HG03432 (cell line): ENCODE measurements at regions not wholly inside any gene's neighbourhood (a gene's known extent, or its start where the extent isn't known, plus 50 kb on each side); places are given as distances from the start of the nearest gene placed in this dataset.

Experiments
- ATAC-seq: cut with Tn5 transposase; IDR thresholded peaks from one replicate; pipeline ENCODE4 v1.9.1; 2021; ENCODE audit warnings: mild to moderate bottlenecking, moderate library complexity; ENCODE audit not compliant: unreplicated experiment

DNA sequence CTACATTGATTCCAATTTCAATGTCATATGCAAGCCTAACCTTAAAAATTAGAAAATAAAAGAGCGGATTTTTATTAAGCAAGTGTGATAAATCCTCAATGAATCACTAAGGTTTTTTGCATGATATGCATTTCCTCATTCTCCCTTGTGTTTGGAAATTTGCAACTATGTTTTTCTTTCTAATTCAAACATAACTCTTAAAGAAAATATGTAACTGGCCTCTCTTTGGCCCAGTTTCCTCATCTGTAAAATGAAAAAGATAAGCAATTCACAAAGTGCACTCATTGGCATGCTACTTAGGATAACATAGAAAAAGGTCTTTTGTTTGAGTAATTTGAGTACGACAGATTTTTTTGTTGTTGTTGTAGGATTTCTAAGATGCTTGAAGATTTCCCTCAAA is 295.5 kb downstream of the CDH11 start:
- ATAC-seq: no peak

DNA sequence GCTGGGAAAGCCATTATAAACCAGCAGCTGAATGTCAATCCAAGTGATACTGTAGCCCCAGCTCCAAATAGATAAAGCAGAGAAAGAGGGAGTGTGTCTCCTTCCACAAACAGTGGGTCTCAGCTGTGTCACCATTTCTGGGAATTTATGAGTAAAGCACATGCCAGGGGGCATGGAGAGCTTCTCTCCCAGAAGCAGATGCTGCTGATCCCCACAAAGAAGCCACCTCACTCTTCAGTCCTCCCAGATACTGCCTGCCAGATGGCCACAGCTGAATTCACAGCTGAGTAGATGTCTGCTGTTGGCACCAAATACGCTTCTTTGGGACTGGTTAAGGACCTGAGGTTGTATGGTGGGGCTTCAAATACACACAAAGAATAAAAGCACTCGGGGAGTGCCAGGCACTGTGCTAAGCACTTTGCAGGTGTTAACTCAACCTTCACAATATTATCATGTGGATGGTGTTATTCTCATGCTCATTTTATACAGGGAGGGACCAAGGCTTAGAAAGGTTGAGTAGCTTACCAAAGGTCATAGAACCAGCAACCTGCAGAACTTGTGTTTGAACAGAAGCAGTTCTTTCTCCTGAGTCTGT is 298.3 kb downstream of the CDH11 start:
- ATAC-seq: no peak

GRCh38 chr16:64809876-64810629 is 311.8 kb downstream of the CDH11 start:
- no peak for ATAC-seq

DNA sequence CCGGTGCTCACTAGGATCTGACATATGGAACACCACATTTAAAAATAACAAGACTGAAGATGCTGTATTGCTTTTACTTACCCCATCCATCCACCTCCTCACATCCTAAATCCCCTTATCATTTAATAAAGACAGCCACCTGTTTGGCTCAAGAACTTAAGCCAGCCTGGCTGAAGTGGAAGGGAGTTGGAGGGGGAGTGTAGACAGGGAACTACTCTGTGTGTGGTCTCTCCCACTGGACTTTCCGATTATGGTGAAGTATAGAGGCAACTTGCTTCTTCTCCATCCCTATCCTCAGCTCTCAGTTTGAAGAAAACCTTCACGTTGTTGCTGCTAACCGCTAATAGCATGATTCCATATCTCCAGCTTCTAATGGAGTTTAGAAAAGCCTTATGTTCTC is 313.4 kb downstream of the CDH11 start:
- ATAC-seq: no peak

- ATAC-seq: no peak
Observed at GRCh38 chr16:64791756-64792155, 330.1 kb downstream of the CDH11 start.

GRCh38 chr16:64784635-64785034 is 337.2 kb downstream of the CDH11 start:
- no peak for ATAC-seq

- ATAC-seq: no peak
Observed at GRCh38 chr16:64782484-64782883, 339.4 kb downstream of the CDH11 start.

- ATAC-seq: no peak
Observed at GRCh38 chr16:64780445-64780844, 341.4 kb downstream of the CDH11 start.

- ATAC-seq: no peak
Observed at GRCh38 chr16:64778777-64779176, 343.1 kb downstream of the CDH11 start.

GRCh38 chr16:64773638-64774037 is 348.2 kb downstream of the CDH11 start:
- ATAC-seq: no peak

DNA sequence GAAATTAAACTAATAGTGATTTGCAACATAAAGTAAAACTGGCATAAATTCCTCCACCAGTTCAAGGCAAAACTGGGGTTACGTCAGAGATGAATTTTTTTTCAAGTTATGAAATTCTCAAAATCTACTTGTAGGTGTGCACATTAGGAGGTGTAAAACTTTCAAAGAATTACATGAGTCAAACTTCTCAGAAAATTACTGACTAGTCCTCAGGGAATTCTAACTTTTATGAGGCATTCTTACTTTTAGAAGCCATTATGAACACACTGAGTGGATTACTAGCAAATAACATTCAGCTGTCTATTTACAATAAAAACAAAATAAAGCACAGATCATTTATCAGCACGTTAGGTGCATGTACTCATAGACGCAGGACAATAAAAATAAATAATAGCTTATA is 348.7 kb downstream of the CDH11 start:
- no peak for ATAC-seq

GRCh38 chr16:64771273-64771672 is 350.6 kb downstream of the CDH11 start:
- no peak for ATAC-seq

- no peak for ATAC-seq
Observed at GRCh38 chr16:64762211-64762610, 359.7 kb downstream of the CDH11 start.

- no peak for ATAC-seq
Observed at GRCh38 chr16:64754279-64754678, 367.6 kb downstream of the CDH11 start.

DNA sequence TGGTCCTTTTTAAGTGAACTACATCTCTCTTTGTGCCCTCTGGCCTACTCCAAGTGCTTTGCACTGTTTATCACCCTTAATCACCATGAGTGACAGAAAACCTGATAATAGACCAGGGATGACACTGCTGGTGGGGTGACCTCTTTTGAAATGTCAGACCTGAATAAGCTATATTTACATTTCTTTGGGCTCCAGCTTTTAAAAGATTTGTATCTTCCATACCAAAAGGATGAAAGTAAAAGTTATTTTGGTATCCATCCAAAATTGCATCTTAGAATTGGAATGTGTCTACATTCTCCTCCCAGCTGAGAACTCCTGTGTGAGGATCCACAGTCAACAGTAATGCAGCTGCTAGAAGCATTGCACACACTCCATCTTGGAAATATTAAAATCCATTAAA is 370.0 kb downstream of the CDH11 start:
- no peak for ATAC-seq

DNA sequence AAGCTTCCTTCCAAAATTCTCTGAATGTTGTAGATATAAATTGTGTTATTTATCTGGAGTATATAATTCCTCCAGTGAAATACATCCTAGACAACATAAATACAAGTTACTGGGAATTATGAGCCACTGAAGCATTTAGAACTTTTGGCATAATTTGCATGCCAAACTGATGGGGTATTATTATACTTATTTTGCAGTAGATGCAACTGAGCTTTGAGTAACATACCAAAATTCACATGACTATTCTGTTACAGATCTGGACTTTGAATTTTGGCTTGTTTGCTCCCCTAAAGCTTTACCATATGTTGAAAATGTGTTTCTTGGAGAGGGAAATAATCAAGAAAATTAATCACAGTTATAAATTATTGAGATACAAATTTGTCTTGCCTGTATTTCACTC is 372.5 kb downstream of the CDH11 start:
- no peak for ATAC-seq

DNA sequence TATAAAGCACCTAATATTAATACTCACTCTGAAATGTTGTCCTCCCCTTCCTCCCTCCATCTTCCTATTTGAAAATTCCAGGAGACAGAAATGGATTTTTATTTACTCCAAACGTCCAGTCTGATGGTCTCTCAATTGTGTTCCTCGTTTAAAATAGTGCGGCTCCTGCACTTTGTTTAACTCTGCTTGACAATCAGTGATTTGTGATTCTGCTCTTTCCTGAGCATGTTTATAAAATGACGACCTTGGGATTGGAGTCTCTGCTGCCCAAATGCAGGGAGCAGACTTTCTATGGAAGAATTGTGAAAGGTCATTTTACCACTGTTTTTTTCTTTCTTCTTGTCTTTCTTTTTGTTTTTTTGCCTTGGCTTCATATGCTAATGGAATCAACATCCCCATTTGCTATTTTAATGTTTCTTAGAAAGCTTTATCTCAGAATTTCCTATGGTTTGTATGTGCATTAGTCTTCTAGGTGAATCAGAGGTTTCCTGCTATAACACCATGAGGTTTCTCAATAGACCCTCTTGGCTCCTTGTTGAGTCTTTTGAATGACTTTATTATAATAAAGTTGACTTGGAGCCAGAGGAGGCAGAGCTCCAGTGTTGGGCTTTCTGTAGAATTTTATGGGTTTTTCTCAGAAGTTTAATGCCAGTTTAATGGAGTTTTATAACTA is 376.5 kb downstream of the CDH11 start:
- no peak for ATAC-seq

DNA sequence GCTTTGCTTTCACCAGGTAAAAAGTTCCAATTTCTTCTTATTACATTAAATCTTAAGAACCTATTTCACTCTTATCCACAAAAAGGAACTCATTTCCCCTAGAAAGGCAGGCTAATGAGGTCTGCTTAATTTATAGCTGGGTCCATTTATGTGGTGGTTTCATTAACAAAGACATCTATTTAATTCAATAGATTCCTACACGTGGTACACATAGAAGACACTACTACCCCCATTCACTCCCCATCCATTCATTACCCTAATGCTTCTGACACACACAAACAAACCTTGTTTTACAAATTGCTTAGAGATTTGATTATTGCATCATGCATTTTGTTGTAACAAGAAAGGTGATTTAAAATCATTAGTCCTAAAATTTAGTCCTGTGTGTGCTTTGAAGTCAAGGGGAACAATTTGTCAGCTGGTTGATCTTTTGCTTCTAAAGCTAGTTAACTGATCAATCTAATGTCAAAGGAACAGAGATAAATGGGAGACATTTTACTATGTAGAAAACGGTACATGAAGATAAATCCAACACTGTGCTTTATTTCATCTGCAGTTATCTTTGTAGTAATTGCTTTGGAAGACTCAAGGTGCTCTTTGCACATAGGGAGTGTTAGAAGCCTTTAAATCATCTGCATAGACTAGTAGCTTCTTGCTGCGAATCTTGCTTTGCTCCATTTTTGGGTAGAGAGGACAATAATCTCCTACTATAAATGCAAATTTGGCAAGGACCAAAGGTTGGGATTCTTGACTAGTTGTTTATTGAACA is 379.2 kb downstream of the CDH11 start:
- no peak for ATAC-seq

DNA sequence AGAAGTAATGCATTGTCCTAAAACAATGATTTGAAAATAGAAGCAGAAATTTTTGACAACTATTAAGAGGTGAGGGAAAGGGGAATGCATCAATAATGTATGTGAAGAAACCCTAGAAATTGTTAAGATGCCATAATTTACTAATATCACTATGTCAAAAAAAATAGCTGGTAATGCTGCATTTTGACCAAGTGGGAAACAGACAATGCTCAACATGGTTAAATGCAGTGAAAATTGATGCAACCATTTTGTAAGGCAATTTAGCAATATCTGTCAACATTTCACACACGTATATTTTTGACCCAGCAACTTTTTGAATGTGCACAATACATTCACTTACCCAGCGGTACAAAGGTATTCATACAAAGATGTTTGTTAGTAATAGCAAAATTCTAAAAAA is 381.6 kb downstream of the CDH11 start:
- ATAC-seq: no peak

- ATAC-seq: no peak
Observed at GRCh38 chr16:64738321-64738960, 383.4 kb downstream of the CDH11 start.

DNA sequence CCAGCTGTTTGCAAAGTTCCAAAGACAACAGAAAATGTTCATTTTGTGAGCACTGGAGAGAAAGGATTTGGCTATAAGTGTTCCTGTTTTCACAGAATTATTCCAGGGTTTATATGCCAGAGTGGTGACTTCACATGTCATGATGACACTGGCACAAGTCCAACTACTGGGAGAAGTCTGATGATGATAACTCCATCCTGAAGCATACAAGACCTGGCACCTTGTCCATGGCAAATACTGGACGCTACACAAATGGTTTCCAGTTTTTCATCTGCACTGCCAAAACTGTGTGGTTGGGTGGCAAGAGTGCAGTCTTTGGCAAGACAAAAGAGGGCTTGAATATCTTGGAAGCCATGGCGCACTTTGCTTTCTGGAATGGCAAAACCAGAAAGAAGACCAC is 385.0 kb downstream of the CDH11 start:
- no peak for ATAC-seq
